ENCODE measurements at regions not wholly inside any gene's neighbourhood (a gene's known extent, or its start where the extent isn't known, plus 50 kb on each side); places are given as distances from the start of the nearest gene placed in this dataset.

- Mint-ChIP-seq H3K36me3 (ENCODE audit: low read depth) (no peaks in the 10 kb centered on the region), H3K27me3 (no peaks in the 10 kb centered on the region), H3K4me3 (no peak overlapping the region), H3K27ac (no peak overlapping the region), H3K4me1 (ENCODE audit: low read depth) (no peaks in the 10 kb centered on the region), H3K9me3 (peaks cover 8% of the 10 kb centered on the region)
- intact Hi-C loops (cut with micrococcal nuclease) = loop anchor here (10.0 kb wide), 1 partner anchor 333 kb away; no protein-coding TSS in a partner anchor
Measured at GRCh38 chr5:107241841-107242240, 428.9 kb downstream of the EFNA5 start.

GRCh38 chr5:107235167-107235566, 435.6 kb downstream of the EFNA5 start:
- intact Hi-C loops (cut with micrococcal nuclease) = no loop called here
- no peaks in the 10 kb centered on the region for H3K4me1 Mint-ChIP-seq (ENCODE audit: low read depth)
- no peaks in the 10 kb centered on the region for H3K36me3 Mint-ChIP-seq (ENCODE audit: low read depth)
- no peak overlapping the region for H3K4me3 Mint-ChIP-seq
- H3K9me3 Mint-ChIP-seq = peaks cover 8% of the 10 kb centered on the region
- H3K27me3 Mint-ChIP-seq = no peaks in the 10 kb centered on the region
- H3K27ac Mint-ChIP-seq = no peak overlapping the region

- H3K36me3 Mint-ChIP-seq (ENCODE audit: low read depth) = no peaks in the 10 kb centered on the region
- H3K4me3 Mint-ChIP-seq = no peak overlapping the region
- H3K27me3 Mint-ChIP-seq = no peaks in the 10 kb centered on the region
- no peak overlapping the region for H3K27ac Mint-ChIP-seq
- H3K4me1 Mint-ChIP-seq (ENCODE audit: low read depth) = no peaks in the 10 kb centered on the region
- intact Hi-C loops (cut with micrococcal nuclease) = no loop called here
- peaks cover 1% of the 10 kb centered on the region for H3K9me3 Mint-ChIP-seq
Measured at GRCh38 chr5:107232788-107233187, 437.9 kb downstream of the EFNA5 start.

GRCh38 chr5:107232293-107232692, 438.4 kb downstream of the EFNA5 start:
- intact Hi-C loops (cut with micrococcal nuclease) = no loop called here
- Mint-ChIP-seq H3K27ac (no peak overlapping the region), H3K9me3 (no peaks in the 10 kb centered on the region), H3K27me3 (no peaks in the 10 kb centered on the region), H3K4me3 (no peak overlapping the region), H3K36me3 (ENCODE audit: low read depth) (no peaks in the 10 kb centered on the region), H3K4me1 (ENCODE audit: low read depth) (no peaks in the 10 kb centered on the region)

GRCh38 chr5:107231191-107231590, 439.5 kb downstream of the EFNA5 start:
- H3K27me3 Mint-ChIP-seq = no peaks in the 10 kb centered on the region
- intact Hi-C loops (cut with micrococcal nuclease) = no loop called here
- H3K27ac Mint-ChIP-seq = no peak overlapping the region
- H3K36me3 Mint-ChIP-seq (ENCODE audit: low read depth) = no peaks in the 10 kb centered on the region
- H3K9me3 Mint-ChIP-seq = no peaks in the 10 kb centered on the region
- H3K4me3 Mint-ChIP-seq = no peak overlapping the region
- H3K4me1 Mint-ChIP-seq (ENCODE audit: low read depth) = no peaks in the 10 kb centered on the region

GRCh38 chr5:107230367-107230766, 440.4 kb downstream of the EFNA5 start:
- Mint-ChIP-seq H3K4me3 (no peak overlapping the region), H3K27ac (no peak overlapping the region), H3K27me3 (no peaks in the 10 kb centered on the region), H3K9me3 (no peaks in the 10 kb centered on the region), H3K4me1 (ENCODE audit: low read depth) (no peaks in the 10 kb centered on the region), H3K36me3 (ENCODE audit: low read depth) (no peaks in the 10 kb centered on the region)
- intact Hi-C loops (cut with micrococcal nuclease) = no loop called here

- Mint-ChIP-seq H3K27ac (no peak overlapping the region), H3K4me3 (no peak overlapping the region), H3K27me3 (no peaks in the 10 kb centered on the region), H3K4me1 (ENCODE audit: low read depth) (no peaks in the 10 kb centered on the region), H3K36me3 (ENCODE audit: low read depth) (no peaks in the 10 kb centered on the region), H3K9me3 (no peaks in the 10 kb centered on the region)
- intact Hi-C loops (cut with micrococcal nuclease) = no loop called here
Measured at GRCh38 chr5:107228226-107228625, 442.5 kb downstream of the EFNA5 start.

GRCh38 chr5:107224272-107224671, 446.5 kb downstream of the EFNA5 start:
- H3K4me3 Mint-ChIP-seq = no peak overlapping the region
- intact Hi-C loops (cut with micrococcal nuclease) = no loop called here
- no peaks in the 10 kb centered on the region for H3K4me1 Mint-ChIP-seq (ENCODE audit: low read depth)
- H3K27me3 Mint-ChIP-seq = no peaks in the 10 kb centered on the region
- no peaks in the 10 kb centered on the region for H3K36me3 Mint-ChIP-seq (ENCODE audit: low read depth)
- no peaks in the 10 kb centered on the region for H3K9me3 Mint-ChIP-seq
- H3K27ac Mint-ChIP-seq = no peak overlapping the region

- Mint-ChIP-seq H3K4me3 (no peak overlapping the region), H3K9me3 (no peaks in the 10 kb centered on the region), H3K27ac (no peak overlapping the region), H3K4me1 (ENCODE audit: low read depth) (no peaks in the 10 kb centered on the region), H3K36me3 (ENCODE audit: low read depth) (no peaks in the 10 kb centered on the region), H3K27me3 (no peaks in the 10 kb centered on the region)
- intact Hi-C loops (cut with micrococcal nuclease) = no loop called here
Measured at GRCh38 chr5:107223066-107223465, 447.7 kb downstream of the EFNA5 start.

GRCh38 chr5:107219993-107220392, 450.7 kb downstream of the EFNA5 start:
- Mint-ChIP-seq H3K27me3 (no peaks in the 10 kb centered on the region), H3K27ac (no peak overlapping the region), H3K4me1 (ENCODE audit: low read depth) (no peaks in the 10 kb centered on the region), H3K4me3 (no peak overlapping the region), H3K36me3 (ENCODE audit: low read depth) (no peaks in the 10 kb centered on the region), H3K9me3 (no peaks in the 10 kb centered on the region)
- intact Hi-C loops (cut with micrococcal nuclease) = no loop called here

- Mint-ChIP-seq H3K4me1 (ENCODE audit: low read depth) (no peaks in the 10 kb centered on the region), H3K27ac (no peak overlapping the region), H3K4me3 (no peak overlapping the region), H3K9me3 (no peaks in the 10 kb centered on the region), H3K36me3 (ENCODE audit: low read depth) (no peaks in the 10 kb centered on the region), H3K27me3 (no peaks in the 10 kb centered on the region)
- intact Hi-C loops (cut with micrococcal nuclease) = no loop called here
Measured at GRCh38 chr5:107218457-107219193, 452.1 kb downstream of the EFNA5 start.

GRCh38 chr5:107217721-107218130, 453.0 kb downstream of the EFNA5 start:
- no peak overlapping the region for H3K27ac Mint-ChIP-seq
- no peaks in the 10 kb centered on the region for H3K4me1 Mint-ChIP-seq (ENCODE audit: low read depth)
- no peaks in the 10 kb centered on the region for H3K36me3 Mint-ChIP-seq (ENCODE audit: low read depth)
- no peak overlapping the region for H3K4me3 Mint-ChIP-seq
- no peaks in the 10 kb centered on the region for H3K9me3 Mint-ChIP-seq
- intact Hi-C loops (cut with micrococcal nuclease) = no loop called here
- H3K27me3 Mint-ChIP-seq = no peaks in the 10 kb centered on the region

- Mint-ChIP-seq H3K36me3 (ENCODE audit: low read depth) (no peaks in the 10 kb centered on the region), H3K4me3 (no peak overlapping the region), H3K27ac (no peak overlapping the region), H3K9me3 (no peaks in the 10 kb centered on the region), H3K4me1 (ENCODE audit: low read depth) (no peaks in the 10 kb centered on the region), H3K27me3 (no peaks in the 10 kb centered on the region)
- intact Hi-C loops (cut with micrococcal nuclease) = no loop called here
Measured at GRCh38 chr5:107216587-107216986, 454.1 kb downstream of the EFNA5 start.

GRCh38 chr5:107215611-107216010, 455.1 kb downstream of the EFNA5 start:
- Mint-ChIP-seq H3K36me3 (ENCODE audit: low read depth) (no peaks in the 10 kb centered on the region), H3K27me3 (no peaks in the 10 kb centered on the region), H3K4me1 (ENCODE audit: low read depth) (no peaks in the 10 kb centered on the region), H3K4me3 (no peak overlapping the region), H3K27ac (no peak overlapping the region), H3K9me3 (no peaks in the 10 kb centered on the region)
- intact Hi-C loops (cut with micrococcal nuclease) = no loop called here

- Mint-ChIP-seq H3K4me1 (ENCODE audit: low read depth) (no peaks in the 10 kb centered on the region), H3K27me3 (no peaks in the 10 kb centered on the region), H3K4me3 (no peak overlapping the region), H3K36me3 (ENCODE audit: low read depth) (no peaks in the 10 kb centered on the region), H3K9me3 (no peaks in the 10 kb centered on the region), H3K27ac (no peak overlapping the region)
- intact Hi-C loops (cut with micrococcal nuclease) = no loop called here
Measured at GRCh38 chr5:107213025-107213424, 457.7 kb downstream of the EFNA5 start.
